K562 (cell line): ENCODE measurements at regions not wholly inside any gene's neighbourhood (a gene's known extent, or its start where the extent isn't known, plus 50 kb on each side); places are given as distances from the start of the nearest gene placed in this dataset.

Source experiments
- ATAC-seq: fragments of 200-7000 bp; cut with Tn5 transposase; 3 replicates; pipeline ENCODE4 v1.9.1; 2020; ENCODE audit warnings: moderate library complexity
- BruUV-seq: library from RNA; stranded (reverse); fragments of 400-500 nt; replicated peaks from 2 replicates; lab custom pipeline; 2021; lab: Mats Ljungman, UMichigan
- CTCF ChIA-PET: fragments of 300-600 bp; formaldehyde crosslinking; extraction: SDS; loops from one replicate; lab custom pipeline; 2021; ENCODE audit warnings: low intra/inter-chr PET ratio; lab: Yijun Ruan, JAX
- POLR2A ChIA-PET: fragments of 300-600, 350-650 bp; sonication (Branson Sonifier 250); formaldehyde crosslinking; extraction: SDS; loops from one replicate; lab custom pipeline; 2021; ENCODE audit warnings: antibody characterized with exemption, inconsistent platforms; lab: Yijun Ruan, JAX
- DNase-seq, 4 experiments: peaks; one replicate each; pipeline versions ENCODE4 v3.0.0 to v3.0.0-alpha.2; 2011 to 2018; ENCODE audit warnings: low spot score in 3 of 4, mixed read lengths in 3 of 4; ENCODE audit errors: extremely low read depth in 1 of 4
- FAIRE-seq: peaks from 2 replicates; lab custom pipeline; 2011; peaks lifted over from hg19 to GRCh38; lab: Jason Lieb, UNC
- H2AFZ ChIP-seq: 2 replicates; pipeline ENCODE4 v1.6.0; 2011; ENCODE audit warnings: low read depth, low read length, control low read depth, inconsistent platforms
- H3K27ac ChIP-seq: fragments of 200-600 bp; 3 replicates; pipeline ENCODE4 v1.8.0; 2011; ENCODE audit warnings: low read depth, mild to moderate bottlenecking, control low read depth, inconsistent platforms, low read length, moderate library complexity, mixed read lengths; ENCODE audit errors: extremely low read depth
- H3K27me3 ChIP-seq, 2 experiments: fragments of 300-600 bp in 1 of 2; 2 replicates in 1 of 2; 3 replicates in 1 of 2; pipeline versions ENCODE4 v1.6.0 to v1.8.0; 2011; ENCODE audit warnings: inconsistent platforms in 2 of 2, low read length in 2 of 2, mild to moderate bottlenecking in 1 of 2, mixed read lengths in 1 of 2, moderate library complexity in 1 of 2; ENCODE audit not compliant: control insufficient read depth in 2 of 2, insufficient read depth in 2 of 2
- H3K36me3 ChIP-seq: fragments of 300-600 bp; 3 replicates; pipeline ENCODE4 v1.8.0; 2011; ENCODE audit warnings: mild to moderate bottlenecking, low read length, inconsistent platforms; ENCODE audit not compliant: control insufficient read depth, insufficient read depth
- H3K4me1 ChIP-seq, 2 experiments: fragments of 200-600 bp in 1 of 2; replicated peaks in 1 of 2; 2 replicates in 1 of 2; 3 replicates in 1 of 2; pipeline versions ENCODE4 v1.5.1 to v1.8.0; 2011; ENCODE audit warnings: inconsistent platforms in 2 of 2, low read length in 2 of 2, mild to moderate bottlenecking in 1 of 2, mixed read lengths in 1 of 2, moderate library complexity in 1 of 2; ENCODE audit not compliant: control insufficient read depth in 2 of 2, insufficient read depth in 2 of 2
- H3K4me2 ChIP-seq: 2 replicates; pipeline ENCODE4 v1.6.1; 2011; ENCODE audit warnings: low read length, control low read depth, inconsistent platforms, mixed read lengths; ENCODE audit not compliant: insufficient read depth
- H3K4me3 ChIP-seq: fragments of 200-600 bp; sonication (generic), shearing (Covaris generic); 2 replicates; pipeline ENCODE4 v1.5.1; 2016; ENCODE audit warnings: control low read depth, inconsistent platforms
- H3K79me2 ChIP-seq: fragments of 200-600 bp; 3 replicates; pipeline ENCODE4 v1.8.0; 2011; ENCODE audit warnings: low read length, inconsistent platforms; ENCODE audit not compliant: control insufficient read depth, insufficient read depth
- H3K9ac ChIP-seq, 2 experiments: 2 replicates each; pipeline versions ENCODE4 v1.6.0 to v1.6.1; 2011; ENCODE audit warnings: low read depth in 2 of 2, low read length in 2 of 2, control low read depth in 1 of 2, inconsistent platforms in 1 of 2, mild to moderate bottlenecking in 1 of 2, mixed read lengths in 1 of 2; ENCODE audit not compliant: insufficient read depth in 1 of 2
- H3K9me1 ChIP-seq: one replicate; pipeline ENCODE4 v1.6.0; 2011; ENCODE audit warnings: inconsistent platforms, mild to moderate bottlenecking, low read length, moderate library complexity; ENCODE audit not compliant: control insufficient read depth, insufficient read depth
- H3K9me3 ChIP-seq: replicated peaks from 2 replicates; pipeline ENCODE4 v1.5.1; 2011; ENCODE audit warnings: low read depth, low read length, inconsistent platforms; ENCODE audit not compliant: control insufficient read depth, insufficient read depth
- H4K20me1 ChIP-seq: replicated peaks from 2 replicates; pipeline ENCODE4 v1.6.1; 2011; ENCODE audit warnings: low read length, inconsistent platforms, mixed read lengths; ENCODE audit not compliant: control insufficient read depth, insufficient read depth
- GTF2B ChIP-seq: IDR thresholded peaks from 2 replicates; pipeline ENCODE4 v1.6.1; 2011; ENCODE audit not compliant: insufficient read length; ENCODE audit errors: extremely low read depth
- NCOA4 ChIP-seq: fragments of 450-650 bp; IDR thresholded peaks from 2 replicates; pipeline ENCODE4 v1.6.1; 2018; ENCODE audit warnings: mild to moderate bottlenecking; ENCODE audit not compliant: partially characterized antibody
- NRF1 ChIP-seq, 2 experiments: fragments of 450-650 bp; IDR thresholded peaks in 1 of 2; conservative IDR thresholded peaks in 1 of 2; 2 replicates each; pipeline ENCODE4 v1.6.1; 2014; ENCODE audit warnings: mild to moderate bottlenecking in 2 of 2
- PKNOX1 ChIP-seq: fragments of 450-650 bp; IDR thresholded peaks from 2 replicates; pipeline ENCODE4 v1.6.1; 2016
- SIX5 ChIP-seq, 2 experiments: IDR thresholded peaks; 2 replicates each; pipeline ENCODE4 v1.6.1; 2011; ENCODE audit warnings: low read length in 2 of 2, borderline replicate concordance in 1 of 2, low read depth in 1 of 2, mild to moderate bottlenecking in 1 of 2, moderate library complexity in 1 of 2; ENCODE audit not compliant: insufficient read depth in 1 of 2
- SMARCC2 ChIP-seq: fragments of 450-650 bp; IDR thresholded peaks from 2 replicates; pipeline ENCODE4 v1.6.1; 2017; ENCODE audit warnings: antibody characterized with exemption, moderate library complexity, mild to moderate bottlenecking, low read depth
- WGBS: fragments of 100-300 bp; shearing (Covaris generic); methylation state at CpG from one replicate; pipeline ENCODE4 v1.1.6; 2016; ENCODE audit warnings: low coverage, mixed read lengths; ENCODE audit not compliant: insufficient coverage; ENCODE audit errors: missing lambda C conversion rate; 5-methylcytosine and 5-hydroxymethylcytosine counted together
- in situ Hi-C: fragments of 300-500 bp; cut with MboI; formaldehyde crosslinking; loops from 4 replicates; pipeline ENCODE4 v1.15.0; 2018; ENCODE audit warnings: inconsistent platforms, mixed read lengths
- intact Hi-C: fragments of 100-400 bp; cut with micrococcal nuclease; formaldehyde crosslinking; loops from 2 replicates; pipeline ENCODE4 v1.14.2; 2022

DNA sequence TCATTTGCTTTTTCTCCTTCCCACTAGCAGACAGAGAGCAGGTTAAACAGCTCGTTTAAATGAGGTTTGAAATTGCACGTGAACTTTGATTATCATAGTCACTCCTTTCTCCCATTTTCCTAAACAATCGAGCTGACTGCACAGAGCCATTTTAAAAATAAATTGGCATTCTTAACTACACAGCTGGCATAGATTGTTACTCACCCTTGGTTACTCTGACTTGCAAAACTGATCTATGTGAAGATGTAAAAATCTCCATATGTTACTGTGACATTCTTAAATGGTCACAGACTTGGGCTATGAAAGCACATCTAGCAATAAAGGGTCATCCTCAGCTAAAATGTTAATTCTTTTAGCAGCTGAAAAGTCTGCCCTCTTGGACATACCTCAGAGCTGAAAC lies 368.5 kb downstream of the DTWD2 start:
- 0% methylated on average over 3 of the region's 3 CpGs for WGBS
- Histone ChIP-seq H2AFZ (no peak overlapping the region), H4K20me1 (no peaks in the 10 kb centered on the region), H3K9me1 (no peaks in the 10 kb centered on the region), H3K27me3 (no peaks in the 10 kb centered on the region), H3K36me3 (no peaks in the 10 kb centered on the region), H3K27ac (no peak overlapping the region), H3K9me3 (no peaks in the 10 kb centered on the region), H3K4me3 (no peak overlapping the region), H3K4me1 (no peaks in the 10 kb centered on the region), H3K79me2 (no peaks in the 10 kb centered on the region), H3K9ac (no peak overlapping the region), H3K4me2 (no peak overlapping the region)
- BruUV-seq: no TSS peak
- no peak for FAIRE-seq
- TF ChIP-seq NCOA4: no peak
- DNase-seq: no peak
- POLR2A ChIA-PET: interaction anchor here (0.6 kb wide), 1 partner anchor 34 kb away, joined by 3 read pairs; no protein-coding TSS in a partner anchor
- no peak for ATAC-seq
- in situ Hi-C loops: no loop called here
- CTCF ChIA-PET: no interaction called here
- intact Hi-C loops: no loop called here

DNA sequence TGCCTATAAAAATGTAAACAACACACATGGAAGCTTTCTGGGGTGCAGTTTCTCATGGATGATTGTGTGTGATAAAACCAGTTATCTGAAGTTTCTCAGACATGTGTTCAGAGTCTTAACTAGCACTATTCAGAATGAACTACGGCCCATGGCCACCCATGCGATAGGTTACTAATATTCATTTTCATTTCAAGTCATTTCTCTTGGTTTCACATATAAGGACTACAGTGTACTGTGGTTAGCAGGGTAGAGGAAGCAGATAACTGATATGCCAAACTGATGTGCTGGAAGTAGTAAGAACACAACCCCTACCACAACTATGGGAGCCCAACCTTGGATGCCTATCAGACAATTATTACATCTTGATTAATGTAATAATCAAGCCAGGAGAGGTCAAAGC lies 372.1 kb downstream of the DTWD2 start:
- no peak for FAIRE-seq
- TF ChIP-seq PKNOX1: no peak
- no peak for TF ChIP-seq SIX5 (IDR thresholded peaks at IDR 0.05; ENCODE audit: borderline replicate concordance in 1 of 2, insufficient read depth in 1 of 2, low read depth in 1 of 2, low read length in 2 of 2)
- TF ChIP-seq SMARCC2: no peak
- TF ChIP-seq NRF1 (conservative IDR thresholded peaks at IDR 0.05 in 1 of 2, IDR thresholded peaks at IDR 0.05 in 1 of 2): no peak
- no peak for TF ChIP-seq GTF2B
- TF ChIP-seq, all 486 proteins: peak for 0
- no peak overlapping the region for H3K4me3 ChIP-seq
- H3K4me1 ChIP-seq: no peaks in the 10 kb centered on the region
- H3K9me1 ChIP-seq: no peaks in the 10 kb centered on the region
- no peaks in the 10 kb centered on the region for H4K20me1 ChIP-seq
- POLR2A ChIA-PET: no interaction called here
- no peak for DNase-seq
- no peaks in the 10 kb centered on the region for H3K27me3 ChIP-seq
- intact Hi-C loops (no loop called here), in situ Hi-C loops (no loop called here)
- CTCF ChIA-PET: no interaction called here
- H3K79me2 ChIP-seq: no peaks in the 10 kb centered on the region
- H3K9me3 ChIP-seq: no peaks in the 10 kb centered on the region
- no TSS peak for BruUV-seq
- no peak overlapping the region for H3K27ac ChIP-seq
- H3K4me2 ChIP-seq: no peak overlapping the region
- no peak for ATAC-seq
- H3K36me3 ChIP-seq: no peaks in the 10 kb centered on the region
- 3% methylated on average over 2 of the region's 2 CpGs for WGBS
- H2AFZ ChIP-seq: no peak overlapping the region
- H3K9ac ChIP-seq: no peak overlapping the region
